ENCODE measurements at regions not wholly inside any gene's neighbourhood (a gene's known extent, or its start where the extent isn't known, plus 50 kb on each side); places are given as distances from the start of the nearest gene placed in this dataset.

DNA sequence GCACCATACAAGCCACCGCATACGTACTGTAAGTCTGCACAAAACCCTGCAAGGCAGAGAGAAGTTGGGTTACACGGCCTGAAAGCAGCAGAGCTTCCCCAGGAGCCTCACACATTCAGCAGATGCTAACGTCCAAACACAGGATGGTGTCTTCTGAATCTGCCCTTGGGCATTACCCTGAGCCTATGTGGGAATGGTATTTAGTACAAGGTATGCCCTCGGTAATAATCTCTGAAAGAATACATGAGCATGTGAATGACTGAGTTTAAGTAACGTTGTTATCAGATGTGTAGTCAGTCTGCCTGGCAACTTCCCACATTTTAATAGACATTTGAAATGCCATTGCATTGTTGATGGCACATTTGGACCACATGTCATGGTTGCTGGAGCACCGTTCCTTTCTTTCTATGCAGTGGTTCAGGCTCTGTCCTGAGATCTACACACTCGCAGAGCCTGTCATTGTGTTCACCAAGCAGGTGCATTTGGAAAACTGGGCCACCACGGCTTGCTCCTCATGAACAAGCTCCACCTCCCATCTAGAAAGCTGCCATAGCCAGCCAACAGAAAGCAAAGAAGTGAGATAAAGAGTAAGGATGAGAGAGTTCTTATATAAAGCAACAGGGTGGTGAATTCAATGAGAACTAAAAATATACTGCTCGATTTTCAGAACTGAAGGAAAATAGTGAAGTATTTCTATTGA, 136.5 kb upstream of the GGTLC1 start:
- ATAC-seq (no peak), DNase-seq (no peak)
- Histone ChIP-seq H3K4me1 (no peaks in the 10 kb centered on the region), H3K27ac (no peak overlapping the region), H3K9me3 (no peaks in the 10 kb centered on the region), H3K27me3 (ENCODE audit: insufficient read depth in 3 of 3, low read length in 2 of 3) (no peaks in the 10 kb centered on the region), H3K36me3 (ENCODE audit: insufficient read depth in 1 of 2, low read depth in 1 of 2) (no peaks in the 10 kb centered on the region), H3K4me3 (no peak overlapping the region)
- WGBS, 3 donors, result 70 to 80% (median 78%) methylated on average over 10 of the region's 10 CpGs
- intact Hi-C loops (cut with DNase I), result no loop called here
- TF ChIP-seq, protein P1, sequence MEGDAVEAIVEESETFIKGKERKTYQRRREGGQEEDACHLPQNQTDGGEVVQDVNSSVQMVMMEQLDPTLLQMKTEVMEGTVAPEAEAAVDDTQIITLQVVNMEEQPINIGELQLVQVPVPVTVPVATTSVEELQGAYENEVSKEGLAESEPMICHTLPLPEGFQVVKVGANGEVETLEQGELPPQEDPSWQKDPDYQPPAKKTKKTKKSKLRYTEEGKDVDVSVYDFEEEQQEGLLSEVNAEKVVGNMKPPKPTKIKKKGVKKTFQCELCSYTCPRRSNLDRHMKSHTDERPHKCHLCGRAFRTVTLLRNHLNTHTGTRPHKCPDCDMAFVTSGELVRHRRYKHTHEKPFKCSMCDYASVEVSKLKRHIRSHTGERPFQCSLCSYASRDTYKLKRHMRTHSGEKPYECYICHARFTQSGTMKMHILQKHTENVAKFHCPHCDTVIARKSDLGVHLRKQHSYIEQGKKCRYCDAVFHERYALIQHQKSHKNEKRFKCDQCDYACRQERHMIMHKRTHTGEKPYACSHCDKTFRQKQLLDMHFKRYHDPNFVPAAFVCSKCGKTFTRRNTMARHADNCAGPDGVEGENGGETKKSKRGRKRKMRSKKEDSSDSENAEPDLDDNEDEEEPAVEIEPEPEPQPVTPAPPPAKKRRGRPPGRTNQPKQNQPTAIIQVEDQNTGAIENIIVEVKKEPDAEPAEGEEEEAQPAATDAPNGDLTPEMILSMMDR (IDR thresholded peaks at IDR 0.05), result no peak

GRCh38 chr20:24124003-24124402, 135.4 kb upstream of the GGTLC1 start:
- ATAC-seq (no peak), DNase-seq (no peak)
- H3K27me3 ChIP-seq (ENCODE audit: insufficient read depth in 3 of 3, low read length in 2 of 3), result peaks cover 0 to 1% (median 0%) of the 10 kb centered on the region in 3 donors
- TF ChIP-seq, protein P1 (IDR thresholded peaks at IDR 0.05), result no peak
- H3K9me3 ChIP-seq, result no peaks in the 10 kb centered on the region
- 78 to 82% (median 80%) methylated on average over 4 of the region's 4 CpGs for WGBS, 3 donors
- no peaks in the 10 kb centered on the region for H3K36me3 ChIP-seq (ENCODE audit: insufficient read depth in 1 of 2, low read depth in 1 of 2)
- no peaks in the 10 kb centered on the region for H3K4me1 ChIP-seq
- H3K27ac ChIP-seq, result no peak overlapping the region
- H3K4me3 ChIP-seq, result no peak overlapping the region
- intact Hi-C loops (cut with DNase I), result no loop called here

- intact Hi-C loops (cut with DNase I), result no loop called here
- no peak overlapping the region for H3K27ac ChIP-seq
- peaks cover 0 to 4% (median 0%) of the 10 kb centered on the region in 3 donors for H3K27me3 ChIP-seq (ENCODE audit: insufficient read depth in 3 of 3, low read length in 2 of 3)
- no peaks in the 10 kb centered on the region for H3K36me3 ChIP-seq (ENCODE audit: insufficient read depth in 1 of 2, low read depth in 1 of 2)
- 26 to 37% (median 27%) methylated on average over 16 of the region's 16 CpGs for WGBS, 3 donors
- H3K9me3 ChIP-seq, result no peaks in the 10 kb centered on the region
- DNase-seq (peak in 1 of 2 donors; percentile 51), ATAC-seq (peak in 1 of 4 donors; percentile 26)
- no peaks in the 10 kb centered on the region for H3K4me1 ChIP-seq
- no peak overlapping the region for H3K4me3 ChIP-seq
- TF ChIP-seq, protein P1 (IDR thresholded peaks at IDR 0.05), result no peak
Observed at GRCh38 chr20:24118441-24119175, 130.0 kb upstream of the GGTLC1 start.

- intact Hi-C loops (cut with DNase I), result no loop called here
- ATAC-seq, result no peak
- TF ChIP-seq, protein P1 (IDR thresholded peaks at IDR 0.05), result no peak
- Histone ChIP-seq H3K4me1 (no peaks in the 10 kb centered on the region), H3K9me3 (no peaks in the 10 kb centered on the region), H3K36me3 (ENCODE audit: insufficient read depth in 1 of 2, low read depth in 1 of 2) (no peaks in the 10 kb centered on the region), H3K27me3 (ENCODE audit: insufficient read depth in 3 of 3, low read length in 2 of 3) (peaks cover 0 to 4% (median 0%) of the 10 kb centered on the region in 3 donors), H3K27ac (no peak overlapping the region), H3K4me3 (no peak overlapping the region)
- DNase-seq, result no peak
- WGBS, 3 donors, result 24 to 35% (median 25%) methylated on average over 5 of the region's 5 CpGs
Observed at GRCh38 chr20:24118034-24118433, 129.5 kb upstream of the GGTLC1 start.
